C1 segment of cervical spinal cord (tissue), 14 donors: ENCODE measurements at regions not wholly inside any gene's neighbourhood (a gene's known extent, or its start where the extent isn't known, plus 50 kb on each side); places are given as distances from the start of the nearest gene placed in this dataset.

Experiments
- DNase-seq, 14 donors: peaks; one replicate each; lab custom pipeline; 2025; lab: John Stamatoyannopoulos, UW

DNA sequence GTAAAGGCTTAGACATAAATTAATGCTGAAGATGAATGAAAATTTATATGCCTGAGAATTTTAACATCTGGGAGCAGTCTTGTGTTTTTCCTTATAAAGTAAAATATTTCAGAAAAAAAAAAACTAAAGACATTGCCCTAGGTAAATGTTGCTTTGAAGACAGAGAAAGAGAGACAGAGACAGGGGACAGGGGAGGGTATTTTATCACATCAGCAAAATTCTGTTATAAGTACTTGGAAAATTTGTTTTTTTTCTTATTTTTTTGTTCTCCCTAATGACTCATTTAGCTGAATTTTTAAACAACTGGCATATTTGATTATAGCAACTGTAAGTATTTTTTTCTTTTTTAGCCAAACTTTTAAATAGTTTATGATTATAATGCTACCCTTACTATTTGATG lies 1540.6 kb upstream of the GBE1 start:
- DNase-seq: no peak

DNA sequence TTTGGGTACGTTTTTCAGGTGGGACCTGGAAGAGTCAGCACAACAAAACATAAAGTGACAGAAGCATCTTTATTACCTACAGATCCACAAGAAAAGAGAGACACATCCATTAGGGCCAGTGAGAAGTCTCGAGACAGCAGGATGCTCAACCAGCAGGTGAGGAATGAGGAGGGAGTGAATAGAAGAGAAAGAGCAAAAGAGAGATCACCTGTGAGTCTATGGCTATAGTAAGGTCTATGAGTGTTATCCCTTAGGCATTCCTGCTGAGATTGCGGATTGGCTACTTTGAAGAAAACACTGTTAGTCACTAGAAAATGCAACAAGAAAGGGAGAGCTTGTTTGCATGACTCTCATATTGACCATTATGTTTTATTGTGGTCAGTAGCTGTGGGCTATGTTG lies 1556.2 kb upstream of the GBE1 start:
- DNase-seq: no peak

- no peak for DNase-seq
Measured at GRCh38 chr3:83320726-83321125, 1559.3 kb upstream of the GBE1 start.

DNA sequence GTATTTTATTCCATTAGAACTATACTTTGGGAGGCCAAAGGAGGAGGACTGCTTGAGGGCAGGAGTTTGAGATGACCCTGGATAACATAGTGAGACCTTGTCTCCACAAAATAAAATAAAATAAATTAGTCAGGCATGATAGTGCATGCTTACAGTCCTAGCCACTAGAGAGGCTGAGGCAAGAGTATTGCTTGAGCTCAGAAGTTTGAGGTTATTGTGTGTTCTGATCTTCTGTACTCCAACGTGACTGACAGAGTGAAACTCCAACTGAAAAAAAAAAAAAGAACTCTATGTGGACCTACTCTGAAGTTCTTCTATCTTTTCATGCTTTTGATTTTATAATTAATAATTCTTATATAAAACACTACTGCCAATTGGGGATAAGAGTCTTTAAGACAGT lies 1560.0 kb upstream of the GBE1 start:
- DNase-seq: no peak

GRCh38 chr3:83321891-83322290 lies 1560.4 kb upstream of the GBE1 start:
- no peak for DNase-seq

GRCh38 chr3:83354205-83354604 lies 1592.8 kb upstream of the GBE1 start:
- DNase-seq: no peak

DNA sequence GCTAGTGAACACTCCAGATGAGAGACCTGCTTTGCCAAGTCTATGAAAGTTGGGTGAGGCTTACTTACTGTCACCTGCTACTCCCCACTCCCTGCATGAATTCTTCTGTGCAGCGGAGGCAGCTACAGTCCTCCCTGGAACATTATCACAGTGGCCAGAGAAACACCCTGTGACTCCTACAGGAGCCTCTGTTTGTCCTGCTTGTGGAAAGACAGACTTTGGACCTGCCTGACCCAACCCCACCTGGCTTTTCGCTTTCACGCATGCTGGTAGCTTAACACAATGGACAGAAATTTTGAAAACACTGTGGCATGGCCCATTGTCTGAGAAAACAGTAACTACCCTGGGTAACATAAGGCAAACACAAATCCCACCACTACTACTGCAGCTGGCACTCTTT lies 1565.5 kb upstream of the CADM2 start:
- no peak for DNase-seq

- DNase-seq: no peak
Measured at GRCh38 chr3:83403927-83404326, 1554.9 kb upstream of the CADM2 start.

DNA sequence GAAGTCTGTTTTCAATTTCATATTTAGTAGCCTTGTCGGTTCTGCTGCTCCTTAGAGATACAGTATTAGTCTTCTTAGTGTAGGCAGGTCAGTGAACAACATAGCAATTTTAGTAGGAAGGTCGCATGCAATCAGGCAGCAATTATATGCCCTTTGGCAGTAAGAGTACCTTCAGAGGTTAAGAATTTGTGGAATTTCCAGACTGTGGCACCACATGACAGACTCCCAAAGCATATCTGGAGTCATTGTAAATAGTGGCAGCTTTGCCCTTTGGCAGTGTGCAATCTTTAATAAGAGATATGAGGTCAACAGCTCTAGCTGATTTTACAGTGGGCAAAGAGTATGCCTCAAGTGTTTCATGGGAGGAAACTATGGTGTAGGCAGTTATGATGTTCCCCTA lies 1532.5 kb upstream of the CADM2 start:
- no peak for DNase-seq

DNA sequence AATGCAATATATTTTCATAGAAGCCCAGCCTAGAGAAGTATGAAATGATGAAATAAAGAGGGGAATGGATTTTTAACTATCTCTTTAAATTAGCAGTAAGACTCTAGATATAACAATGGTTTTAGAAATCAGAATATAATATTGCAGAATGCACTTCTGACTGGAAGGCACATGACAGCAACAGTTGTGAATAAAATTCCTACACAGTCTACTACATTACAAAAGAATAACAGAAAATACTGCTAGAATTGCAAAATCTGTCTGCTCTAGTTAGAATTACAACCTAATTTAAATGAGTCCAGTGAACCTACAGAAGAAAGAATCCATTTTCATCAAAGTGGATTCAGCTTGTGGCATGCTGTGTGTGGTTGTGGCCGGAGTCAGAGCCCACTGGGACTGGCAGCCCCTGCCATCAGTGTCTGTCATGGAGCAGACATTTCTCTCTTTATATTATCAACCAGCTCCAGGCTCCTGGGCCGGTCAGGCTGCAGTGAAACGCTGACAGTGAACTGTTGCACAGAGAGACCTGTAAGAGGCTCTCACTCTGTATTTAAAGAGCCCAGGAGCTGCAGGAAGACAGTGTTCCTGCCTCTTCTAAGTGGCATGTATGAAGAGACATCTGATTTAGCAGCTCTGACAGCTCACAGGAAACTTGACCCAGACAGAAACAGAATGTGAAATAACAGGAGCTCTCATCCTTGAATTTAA lies 1523.8 kb upstream of the CADM2 start:
- DNase-seq: no peak

- no peak for DNase-seq
Measured at GRCh38 chr3:83438188-83438587, 1520.6 kb upstream of the CADM2 start.

GRCh38 chr3:83453056-83453455 lies 1505.7 kb upstream of the CADM2 start:
- no peak for DNase-seq

DNA sequence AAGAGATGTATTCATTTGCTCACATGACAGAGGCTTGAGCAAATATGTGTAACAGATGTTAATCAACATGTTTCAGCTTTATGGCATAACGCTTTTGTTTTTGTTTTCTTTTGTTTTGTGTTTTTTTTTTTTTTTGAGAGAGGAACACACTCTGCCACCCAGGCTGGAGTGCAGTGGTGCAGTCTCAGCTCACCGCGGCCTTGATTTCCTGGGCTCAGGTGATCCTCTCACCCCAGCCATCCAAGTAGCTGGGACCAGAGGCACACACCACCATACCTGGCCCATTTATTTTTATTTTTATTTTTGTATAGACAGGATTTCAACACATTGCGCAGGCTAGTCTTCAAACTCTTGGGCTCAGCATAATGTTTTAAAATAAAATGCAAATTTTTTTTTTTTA lies 1504.4 kb upstream of the CADM2 start:
- no peak for DNase-seq

DNA sequence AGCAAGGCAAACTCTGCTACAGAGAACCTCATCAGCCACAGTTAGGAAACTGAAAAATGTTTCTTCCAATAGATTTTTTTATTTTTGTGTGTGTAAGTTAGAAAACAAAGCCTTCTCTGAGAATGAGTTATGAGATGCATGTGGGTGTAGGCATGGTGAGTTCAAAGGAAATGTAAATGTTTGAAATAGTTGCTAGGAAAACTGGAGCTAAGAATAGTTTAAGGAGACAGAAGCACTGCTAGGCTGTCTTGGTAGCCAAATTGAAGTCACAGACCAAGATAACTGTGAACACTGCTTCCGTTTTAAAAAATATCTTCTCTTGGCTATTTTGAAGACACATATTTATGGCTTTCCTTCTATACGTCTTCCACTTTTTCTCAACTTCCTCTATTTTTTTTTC lies 1501.2 kb upstream of the CADM2 start:
- DNase-seq: no peak

GRCh38 chr3:83460052-83460451 lies 1498.7 kb upstream of the CADM2 start:
- DNase-seq: no peak

GRCh38 chr3:83461411-83461810 lies 1497.4 kb upstream of the CADM2 start:
- no peak for DNase-seq

GRCh38 chr3:83477563-83477962 lies 1481.2 kb upstream of the CADM2 start:
- no peak for DNase-seq

GRCh38 chr3:83482402-83483070 lies 1476.3 kb upstream of the CADM2 start:
- no peak for DNase-seq

DNA sequence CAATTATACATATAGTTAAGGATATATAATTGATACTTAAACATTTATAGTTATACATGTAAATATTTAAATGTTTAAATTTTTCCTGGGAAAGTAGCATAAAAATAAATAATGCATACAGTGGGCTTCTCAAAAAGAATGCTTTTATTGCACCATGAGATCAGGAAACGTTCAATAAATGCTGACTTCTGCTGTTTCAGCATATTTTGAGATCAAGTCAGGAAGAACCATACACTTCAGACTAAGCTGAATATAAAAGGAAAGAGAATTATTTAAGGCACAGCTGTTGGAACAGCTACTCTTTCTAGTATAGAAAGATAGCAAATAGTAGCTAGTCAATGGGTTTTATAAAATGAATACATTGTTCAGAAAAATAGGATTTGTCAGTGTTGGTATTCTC lies 1462.3 kb upstream of the CADM2 start:
- no peak for DNase-seq

GRCh38 chr3:83498361-83499016 lies 1460.3 kb upstream of the CADM2 start:
- no peak for DNase-seq

- no peak for DNase-seq
Measured at GRCh38 chr3:83500422-83500821, 1458.4 kb upstream of the CADM2 start.

- no peak for DNase-seq
Measured at GRCh38 chr3:83500931-83501330, 1457.9 kb upstream of the CADM2 start.

DNA sequence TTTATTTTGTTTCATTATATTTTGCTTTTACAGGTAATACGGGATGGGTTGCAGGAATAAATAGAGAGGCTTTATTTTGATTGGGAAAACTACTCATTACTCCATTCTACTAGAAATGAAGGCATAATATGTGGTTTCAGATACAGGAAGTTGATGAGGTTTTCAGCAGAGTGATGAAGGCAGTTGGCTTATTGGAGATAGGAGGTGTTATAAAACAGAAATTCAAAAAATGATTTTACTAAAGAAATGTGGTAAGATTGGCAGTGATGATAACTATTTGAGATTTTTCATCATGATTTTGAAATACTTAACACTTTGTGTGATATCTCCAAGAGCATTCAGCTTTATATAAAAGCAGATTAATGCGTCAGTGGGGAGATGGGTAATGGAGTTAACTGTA lies 1445.7 kb upstream of the CADM2 start:
- no peak for DNase-seq
